HG03159 (cell line): ENCODE measurements at regions not wholly inside any gene's neighbourhood (a gene's known extent, or its start where the extent isn't known, plus 50 kb on each side); places are given as distances from the start of the nearest gene placed in this dataset.
"Not testable (repeated sequence)": the region's sequence is repeated elsewhere in the genome, so short reads cannot be mapped to it uniquely, and the experiment has no call there.

Experiments
- ATAC-seq: cut with Tn5 transposase; IDR thresholded peaks from one replicate; pipeline ENCODE4 v1.9.1; 2021; ENCODE audit warnings: mild to moderate bottlenecking, moderate library complexity; ENCODE audit not compliant: unreplicated experiment

DNA sequence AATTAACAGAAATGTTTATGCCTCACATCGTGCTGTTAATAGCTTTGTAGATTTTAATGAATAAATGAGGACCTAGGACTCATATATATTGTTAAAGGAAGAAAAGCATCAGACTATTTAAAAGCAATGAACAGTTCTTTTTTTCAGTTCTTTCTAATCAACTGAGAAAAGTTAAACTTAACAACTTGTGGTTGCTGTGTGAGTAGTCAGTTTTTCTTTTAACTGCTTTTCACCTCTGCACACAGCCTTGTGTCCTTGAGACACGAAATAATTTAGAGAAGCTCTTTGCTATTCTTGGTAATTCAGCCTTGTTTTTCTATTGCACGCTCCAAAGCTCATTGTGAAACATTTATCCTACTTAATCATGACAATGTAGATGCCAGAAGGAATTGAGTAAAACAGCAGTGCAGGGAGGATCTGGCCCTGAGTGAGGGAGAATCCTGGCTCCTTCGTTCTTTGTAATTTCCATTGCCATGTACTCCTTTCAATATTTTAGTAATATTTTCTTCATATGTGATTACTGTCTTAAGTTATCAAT, 499.0 kb downstream of the PYDC2 start:
- ATAC-seq, result no peak

GRCh38 chr3:191961022-191961421, 500.1 kb downstream of the PYDC2 start:
- ATAC-seq, result no peak

GRCh38 chr3:191961529-191961928, 500.6 kb downstream of the PYDC2 start:
- ATAC-seq, result no peak

GRCh38 chr3:191962324-191962723, 501.4 kb downstream of the PYDC2 start:
- ATAC-seq, result no peak

- no peak for ATAC-seq
These were observed 502.2 kb downstream of the PYDC2 start for GRCh38 chr3:191963182-191963581.

GRCh38 chr3:191966556-191966955, 505.6 kb downstream of the PYDC2 start:
- no peak for ATAC-seq

DNA sequence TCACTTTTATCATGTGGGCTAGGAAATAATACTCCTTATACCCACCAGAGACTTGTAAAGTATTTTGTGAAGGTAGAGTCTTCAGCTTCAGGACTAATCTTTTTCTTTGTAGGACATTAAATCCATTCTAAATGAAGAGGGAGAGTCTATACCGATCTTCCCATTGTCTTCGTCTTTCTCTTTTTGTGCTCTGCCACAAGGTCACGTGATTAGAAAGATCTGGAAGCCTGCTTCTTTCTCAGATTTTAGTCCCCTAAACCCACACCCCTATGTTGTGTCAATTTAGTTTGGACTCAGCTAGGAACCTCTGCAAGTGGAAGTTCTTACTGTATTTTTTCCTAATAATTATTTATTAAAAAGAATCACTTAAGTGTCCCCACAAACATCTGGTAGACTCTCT, 507.3 kb downstream of the PYDC2 start:
- ATAC-seq, result no peak

DNA sequence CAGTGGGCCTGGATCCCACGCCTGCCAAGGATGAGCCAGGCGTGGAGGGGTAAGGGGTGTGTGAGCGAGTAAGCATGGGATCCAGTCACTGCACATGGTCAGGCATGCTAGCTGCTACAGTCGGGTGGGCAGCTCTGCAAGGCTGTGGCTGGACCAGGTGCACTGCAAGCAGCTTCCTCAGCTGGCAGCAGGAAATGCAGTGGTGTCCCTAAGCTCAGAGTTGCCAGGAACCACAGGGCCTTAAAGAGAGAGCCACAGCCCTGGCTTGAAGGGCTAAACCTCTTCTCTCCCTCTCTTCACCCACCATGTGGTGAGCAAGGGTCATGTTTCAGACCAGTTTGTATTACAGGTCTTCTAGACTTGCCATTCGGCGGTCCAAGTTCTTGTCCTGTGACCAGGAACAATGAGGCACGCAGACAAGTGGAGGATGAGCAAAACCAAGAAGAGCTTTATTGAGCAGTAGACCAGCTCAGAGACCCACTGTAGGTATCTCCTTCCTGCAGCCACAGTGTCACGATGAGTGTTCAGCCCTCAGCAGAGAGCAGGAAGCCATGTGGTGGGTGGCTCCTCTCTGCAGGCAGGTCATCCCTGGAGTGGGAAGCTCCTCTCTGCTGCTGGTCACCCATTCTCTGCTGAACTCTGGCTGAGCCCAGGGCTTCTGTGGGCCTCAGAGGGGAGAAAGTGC, 511.9 kb downstream of the PYDC2 start:
- no peak for ATAC-seq

DNA sequence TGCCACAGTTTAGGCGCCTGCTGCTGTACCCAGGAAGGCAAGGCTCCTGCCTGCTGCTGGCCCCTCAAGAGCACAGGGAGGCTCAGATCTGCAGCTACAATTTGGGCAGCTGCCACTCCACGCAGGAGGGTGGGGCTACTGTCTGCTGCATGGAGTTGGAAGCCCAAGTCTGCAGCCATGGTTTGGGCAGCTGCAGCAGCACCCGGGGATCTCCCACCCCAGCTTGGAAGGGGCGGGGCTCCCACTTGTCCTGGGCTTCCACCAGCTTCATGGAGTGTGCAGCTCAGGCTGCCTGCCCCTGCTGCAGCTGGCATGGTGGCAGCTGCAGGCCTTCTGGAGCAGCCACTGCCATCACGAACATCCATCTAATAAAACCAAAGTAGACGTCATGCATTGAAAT, 512.9 kb downstream of the PYDC2 start:
- no peak for ATAC-seq

DNA sequence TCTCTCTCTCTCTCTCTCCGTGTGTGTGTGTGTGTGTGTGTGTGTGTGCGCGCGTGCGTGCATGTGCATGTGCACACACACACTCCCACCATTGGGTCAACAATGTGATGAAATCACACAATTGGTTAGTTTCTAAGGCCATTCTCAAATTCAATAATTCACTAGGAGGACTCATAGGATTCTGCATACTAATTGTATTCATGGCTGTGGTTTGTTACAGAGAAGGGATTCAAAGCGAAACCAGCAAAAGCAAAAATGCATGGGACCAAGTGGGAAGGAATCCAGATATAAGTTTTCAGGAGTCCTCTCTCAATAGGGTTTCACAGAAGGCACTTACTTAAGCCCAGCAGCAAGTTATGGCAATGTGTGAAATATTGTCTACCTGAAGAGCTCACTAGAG, 515.0 kb downstream of the PYDC2 start:
- ATAC-seq, result no peak

- ATAC-seq, result no peak
These were observed 519.5 kb downstream of the PYDC2 start for GRCh38 chr3:191980443-191980842.

GRCh38 chr3:191982481-191982880, 521.5 kb downstream of the PYDC2 start:
- no peak for ATAC-seq

DNA sequence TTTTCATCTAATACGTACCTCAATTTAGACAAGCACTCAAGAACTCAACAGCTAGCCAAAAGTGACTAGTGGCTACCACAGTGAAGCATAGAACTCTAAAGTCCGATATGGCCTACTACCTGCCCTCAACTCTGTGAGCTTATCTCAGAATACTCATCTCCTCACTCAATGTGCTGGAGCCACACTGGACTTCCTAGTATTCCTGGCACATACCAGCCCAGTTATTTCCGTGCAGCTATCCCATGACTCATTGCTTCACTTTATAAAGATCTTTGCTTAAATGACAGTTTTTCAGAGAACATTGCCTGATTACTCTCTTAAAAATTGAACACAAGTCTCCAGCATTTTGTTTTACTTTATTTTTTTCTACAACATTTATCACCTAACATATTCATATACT, 524.7 kb downstream of the PYDC2 start:
- ATAC-seq, result no peak

- no peak for ATAC-seq
These were observed 526.9 kb downstream of the PYDC2 start for GRCh38 chr3:191987831-191988350.

DNA sequence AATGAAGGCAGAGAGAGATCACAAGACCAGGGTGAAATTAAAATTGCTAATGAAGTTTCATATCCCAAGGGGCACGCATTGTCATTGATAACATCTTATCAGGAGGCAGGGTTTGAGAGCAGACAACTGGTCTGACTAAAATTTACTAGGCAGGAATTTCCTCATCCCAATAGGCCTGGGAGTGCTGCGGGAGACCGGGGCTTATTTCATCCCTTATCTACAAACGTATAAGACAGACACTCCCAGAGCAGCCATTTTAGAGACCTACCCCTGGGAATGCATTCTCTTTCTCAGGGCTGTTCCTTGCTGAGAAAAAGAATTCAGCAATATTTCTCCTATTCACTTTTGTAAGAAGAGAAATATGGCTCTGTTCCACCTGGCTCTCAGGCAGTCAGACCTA, 533.0 kb downstream of the PYDC2 start:
- ATAC-seq, result not testable (repeated sequence)

GRCh38 chr3:191997093-191997492, 536.1 kb downstream of the PYDC2 start:
- no peak for ATAC-seq

- no peak for ATAC-seq
These were observed 536.8 kb downstream of the PYDC2 start for GRCh38 chr3:191997579-191998268.

DNA sequence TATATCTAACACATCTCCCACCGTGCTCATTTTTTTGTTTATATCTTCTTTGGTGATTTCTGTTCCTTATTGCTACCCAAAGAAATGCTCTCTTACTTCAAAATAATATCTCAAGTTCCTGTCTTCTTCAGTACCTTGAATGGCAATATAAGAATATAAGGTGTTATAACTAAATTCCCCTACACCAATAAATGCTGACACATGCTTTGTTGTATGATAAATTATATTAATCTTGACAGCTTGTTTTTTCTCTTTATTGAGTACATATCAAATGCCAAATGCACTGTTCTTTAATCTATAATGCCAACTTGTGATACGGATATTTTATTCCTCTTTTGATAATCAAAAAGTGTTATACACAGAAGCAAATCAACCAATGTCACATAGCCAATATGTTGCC, 540.3 kb downstream of the PYDC2 start:
- no peak for ATAC-seq

- ATAC-seq, result no peak
These were observed 545.0 kb downstream of the PYDC2 start for GRCh38 chr3:192005989-192006388.

- ATAC-seq, result no peak
These were observed 548.9 kb downstream of the PYDC2 start for GRCh38 chr3:192009903-192010302.

DNA sequence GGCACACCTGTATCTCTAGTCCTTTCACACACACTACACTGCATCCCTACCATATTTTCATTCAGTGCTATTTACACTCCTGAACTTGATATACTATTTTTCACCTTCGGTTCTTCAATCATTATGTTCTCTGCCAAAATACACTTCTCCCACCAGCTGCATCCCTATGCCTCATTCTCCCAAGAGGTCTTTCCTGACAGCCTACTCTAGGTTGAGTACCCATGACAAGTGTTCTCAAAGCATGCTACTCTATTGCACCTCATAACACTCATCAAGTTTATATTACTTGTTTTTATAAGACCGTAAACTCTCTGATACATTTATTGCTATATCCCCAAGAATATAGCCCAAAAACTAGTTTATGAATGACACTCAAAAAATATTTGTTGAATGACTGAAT, 549.5 kb downstream of the PYDC2 start:
- no peak for ATAC-seq

GRCh38 chr3:192011137-192011536, 550.2 kb downstream of the PYDC2 start:
- no peak for ATAC-seq
